ENCODE measurements at regions not wholly inside any gene's neighbourhood (a gene's known extent, or its start where the extent isn't known, plus 50 kb on each side); places are given as distances from the start of the nearest gene placed in this dataset.

- Histone ChIP-seq H3K4me1 (no peaks in the 10 kb centered on the region), H3K36me3 (no peaks in the 10 kb centered on the region), H3K4me3 (no peak overlapping the region), H3K27ac (no peak overlapping the region), H3K9me3 (no peaks in the 10 kb centered on the region), H3K27me3 (no peaks in the 10 kb centered on the region)
- TF ChIP-seq POLR2AphosphoS5 (IDR thresholded peaks at IDR 0.05) = no peak
- TF ChIP-seq, protein P1, sequence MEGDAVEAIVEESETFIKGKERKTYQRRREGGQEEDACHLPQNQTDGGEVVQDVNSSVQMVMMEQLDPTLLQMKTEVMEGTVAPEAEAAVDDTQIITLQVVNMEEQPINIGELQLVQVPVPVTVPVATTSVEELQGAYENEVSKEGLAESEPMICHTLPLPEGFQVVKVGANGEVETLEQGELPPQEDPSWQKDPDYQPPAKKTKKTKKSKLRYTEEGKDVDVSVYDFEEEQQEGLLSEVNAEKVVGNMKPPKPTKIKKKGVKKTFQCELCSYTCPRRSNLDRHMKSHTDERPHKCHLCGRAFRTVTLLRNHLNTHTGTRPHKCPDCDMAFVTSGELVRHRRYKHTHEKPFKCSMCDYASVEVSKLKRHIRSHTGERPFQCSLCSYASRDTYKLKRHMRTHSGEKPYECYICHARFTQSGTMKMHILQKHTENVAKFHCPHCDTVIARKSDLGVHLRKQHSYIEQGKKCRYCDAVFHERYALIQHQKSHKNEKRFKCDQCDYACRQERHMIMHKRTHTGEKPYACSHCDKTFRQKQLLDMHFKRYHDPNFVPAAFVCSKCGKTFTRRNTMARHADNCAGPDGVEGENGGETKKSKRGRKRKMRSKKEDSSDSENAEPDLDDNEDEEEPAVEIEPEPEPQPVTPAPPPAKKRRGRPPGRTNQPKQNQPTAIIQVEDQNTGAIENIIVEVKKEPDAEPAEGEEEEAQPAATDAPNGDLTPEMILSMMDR (IDR thresholded peaks at IDR 0.05) = no peak
- TF ChIP-seq EP300 (IDR thresholded peaks at IDR 0.05) = no peak
- no peak for TF ChIP-seq POLR2A (IDR thresholded peaks at IDR 0.05)
- 54 to 60% methylated on average over 1 of the region's 1 CpG for WGBS, 2 donors (ENCODE audit: low coverage in 1 of 2)
- no peak for ATAC-seq
Observed at GRCh38 chr6:48977573-48977972, 485.5 kb downstream of the MMUT start.

DNA sequence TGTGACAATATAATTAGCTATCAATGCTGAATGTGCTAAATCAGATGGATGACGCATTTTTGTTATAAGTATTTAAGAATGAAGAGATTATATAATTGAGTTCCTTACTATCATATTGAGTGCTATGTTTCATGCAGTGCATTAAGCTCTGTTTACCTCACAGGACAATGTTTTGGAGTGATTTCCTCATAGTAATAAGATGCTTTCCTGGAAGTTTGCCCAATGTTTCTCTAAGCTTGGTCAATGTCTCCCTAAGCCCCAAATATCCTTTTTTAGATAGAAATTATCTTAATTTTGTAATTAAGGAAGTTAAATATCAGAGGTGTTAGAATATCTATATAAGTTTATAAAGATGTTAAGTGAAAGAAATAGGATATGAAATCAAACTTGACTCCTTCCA lies 489.6 kb downstream of the MMUT start:
- no peak for TF ChIP-seq POLR2AphosphoS5 (IDR thresholded peaks at IDR 0.05)
- TF ChIP-seq, protein P1 (IDR thresholded peaks at IDR 0.05) = no peak
- TF ChIP-seq EP300 (IDR thresholded peaks at IDR 0.05) = no peak
- TF ChIP-seq POLR2A (IDR thresholded peaks at IDR 0.05) = no peak
- WGBS, 2 donors (ENCODE audit: low coverage in 1 of 2) = 25 to 71% methylated on average over 1 of the region's 1 CpG

GRCh38 chr6:48961781-48962415 lies 501.2 kb downstream of the MMUT start:
- H3K9me3 ChIP-seq = no peaks in the 10 kb centered on the region
- no peaks in the 10 kb centered on the region for H3K4me1 ChIP-seq
- TF ChIP-seq POLR2AphosphoS5 (IDR thresholded peaks at IDR 0.05) (no peak), POLR2A (IDR thresholded peaks at IDR 0.05) (no peak), EP300 (IDR thresholded peaks at IDR 0.05) (no peak)
- TF ChIP-seq, protein P1 (IDR thresholded peaks at IDR 0.05) = no peak
- no peak for ATAC-seq
- H3K4me3 ChIP-seq = no peak overlapping the region
- 79 to 88% methylated on average over 4 of the region's 4 CpGs for WGBS, 2 donors (ENCODE audit: low coverage in 1 of 2)
- no peaks in the 10 kb centered on the region for H3K36me3 ChIP-seq
- no peaks in the 10 kb centered on the region for H3K27me3 ChIP-seq
- no peak overlapping the region for H3K27ac ChIP-seq

More for the DNA sequence above, 489.6 kb downstream of the MMUT start:
- Histone ChIP-seq H3K4me1 (no peaks in the 10 kb centered on the region), H3K9me3 (no peaks in the 10 kb centered on the region), H3K27ac (no peak overlapping the region), H3K36me3 (no peaks in the 10 kb centered on the region), H3K4me3 (no peak overlapping the region), H3K27me3 (no peaks in the 10 kb centered on the region)
- no peak for ATAC-seq

DNA sequence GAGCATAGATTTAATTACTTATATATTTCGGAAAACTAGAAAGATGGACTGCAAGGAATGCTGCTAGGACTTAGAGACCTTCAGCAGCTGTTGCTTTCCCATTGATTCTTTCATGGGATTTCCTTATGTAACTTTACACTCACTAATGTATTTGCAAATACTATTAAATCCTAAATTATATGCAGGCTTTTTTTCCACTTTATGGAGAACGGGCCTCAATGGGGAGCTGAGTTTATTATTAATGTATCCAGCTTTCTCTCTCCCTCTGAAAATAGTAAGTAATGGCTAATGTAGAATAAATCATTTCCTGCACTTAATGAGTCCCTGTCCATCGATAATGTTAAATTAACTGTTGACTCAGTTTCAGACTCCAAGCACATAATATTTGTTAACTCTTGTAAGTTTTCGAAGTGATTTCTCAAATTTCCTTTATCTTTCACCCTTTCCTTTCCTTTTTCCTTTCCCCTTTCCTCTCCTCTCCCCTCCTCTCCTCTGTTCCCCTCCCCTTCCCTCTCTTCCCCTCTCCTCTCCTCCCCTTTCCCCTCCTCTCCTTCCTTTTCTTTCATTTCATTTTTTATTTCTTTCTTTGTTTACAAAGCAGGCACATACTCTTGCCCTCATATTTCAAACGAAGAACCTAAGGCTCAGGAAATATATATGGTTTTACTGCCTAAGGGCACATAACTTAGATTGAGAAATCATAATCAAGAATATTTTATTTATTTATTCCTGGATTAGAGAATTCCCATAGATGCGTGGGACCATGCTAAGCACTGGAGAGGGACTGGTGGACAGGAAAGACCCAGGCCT lies 503.6 kb downstream of the MMUT start:
- H3K9me3 ChIP-seq = no peaks in the 10 kb centered on the region
- TF ChIP-seq POLR2AphosphoS5 (IDR thresholded peaks at IDR 0.05) = no peak
- H3K27ac ChIP-seq = no peak overlapping the region
- H3K4me3 ChIP-seq = no peak overlapping the region
- ATAC-seq = no peak
- 57 to 74% methylated on average over 5 to 6 of the region's 6 CpGs for WGBS, 2 donors (ENCODE audit: low coverage in 1 of 2)
- no peaks in the 10 kb centered on the region for H3K27me3 ChIP-seq
- no peaks in the 10 kb centered on the region for H3K36me3 ChIP-seq
- H3K4me1 ChIP-seq = no peaks in the 10 kb centered on the region

- WGBS, 2 donors (ENCODE audit: low coverage in 1 of 2) = 60 to 73% methylated on average over 5 of the region's 5 CpGs
- no peak for TF ChIP-seq EP300 (IDR thresholded peaks at IDR 0.05)
- TF ChIP-seq, protein P1 (IDR thresholded peaks at IDR 0.05) = no peak
- no peak for TF ChIP-seq POLR2AphosphoS5 (IDR thresholded peaks at IDR 0.05)
- TF ChIP-seq POLR2A (IDR thresholded peaks at IDR 0.05) = no peak
- Histone ChIP-seq H3K4me3 (no peak overlapping the region), H3K4me1 (no peaks in the 10 kb centered on the region), H3K27ac (no peak overlapping the region), H3K36me3 (no peaks in the 10 kb centered on the region), H3K9me3 (no peaks in the 10 kb centered on the region), H3K27me3 (no peaks in the 10 kb centered on the region)
- ATAC-seq = no peak
Observed at GRCh38 chr6:48957781-48958180, 505.3 kb downstream of the MMUT start.

All from gastroesophageal sphincter (tissue), 4 donors.